GM21526 (cell line): ENCODE measurements at regions not wholly inside any gene's neighbourhood (a gene's known extent, or its start where the extent isn't known, plus 50 kb on each side); places are given as distances from the start of the nearest gene placed in this dataset.

Source experiments
- ATAC-seq: cut with Tn5 transposase; IDR thresholded peaks from one replicate; pipeline ENCODE4 v1.9.1; 2021; ENCODE audit warnings: moderate library complexity; ENCODE audit not compliant: unreplicated experiment, low FRiP score

GRCh38 chr5:8446179-8446578 lies 577.2 kb downstream of the MTRR start:
- ATAC-seq = no peak

GRCh38 chr5:8456846-8457186 lies 587.9 kb downstream of the MTRR start:
- ATAC-seq = no peak

- ATAC-seq = peak; percentile 83
Measured at GRCh38 chr5:8457187-8458037, 588.5 kb downstream of the MTRR start.

- ATAC-seq = peak; percentile 15
Measured at GRCh38 chr5:8458038-8458383, 589.1 kb downstream of the MTRR start.

- no peak for ATAC-seq
Measured at GRCh38 chr5:8461543-8461942, 592.6 kb downstream of the MTRR start.

- no peak for ATAC-seq
Measured at GRCh38 chr5:8462565-8462964, 593.6 kb downstream of the MTRR start.

- ATAC-seq = no peak
Measured at GRCh38 chr5:8470489-8470888, 601.5 kb downstream of the MTRR start.

GRCh38 chr5:8471581-8471980 lies 602.6 kb downstream of the MTRR start:
- ATAC-seq = no peak

GRCh38 chr5:8473016-8473415 lies 604.1 kb downstream of the MTRR start:
- no peak for ATAC-seq

GRCh38 chr5:8473827-8474568 lies 605.0 kb downstream of the MTRR start:
- no peak for ATAC-seq

- no peak for ATAC-seq
Measured at GRCh38 chr5:8474569-8474930, 605.6 kb downstream of the MTRR start.

GRCh38 chr5:8478326-8478725 lies 609.4 kb downstream of the MTRR start:
- no peak for ATAC-seq

- no peak for ATAC-seq
Measured at GRCh38 chr5:8481007-8481406, 612.1 kb downstream of the MTRR start.

- no peak for ATAC-seq
Measured at GRCh38 chr5:8491254-8491653, 622.3 kb downstream of the MTRR start.

- ATAC-seq = no peak
Measured at GRCh38 chr5:8493176-8493575, 624.2 kb downstream of the MTRR start.

GRCh38 chr5:8500426-8500825 lies 631.5 kb downstream of the MTRR start:
- ATAC-seq = no peak

GRCh38 chr5:8505196-8505595 lies 636.2 kb downstream of the MTRR start:
- no peak for ATAC-seq

GRCh38 chr5:8508231-8508630 lies 639.3 kb downstream of the MTRR start:
- ATAC-seq = no peak

- ATAC-seq = no peak
Measured at GRCh38 chr5:8516356-8516755, 647.4 kb downstream of the MTRR start.

- ATAC-seq = no peak
Measured at GRCh38 chr5:8517456-8517855, 648.5 kb downstream of the MTRR start.

- ATAC-seq = no peak
Measured at GRCh38 chr5:8520917-8521316, 652.0 kb downstream of the MTRR start.

GRCh38 chr5:8521991-8522390 lies 653.0 kb downstream of the MTRR start:
- no peak for ATAC-seq
